GM12878 (cell line): ENCODE measurements at regions not wholly inside any gene's neighbourhood (a gene's known extent, or its start where the extent isn't known, plus 50 kb on each side); places are given as distances from the start of the nearest gene placed in this dataset.

Experiments
- BRCA1 ChIP-seq: IDR thresholded peaks from 2 replicates; pipeline ENCODE4 v1.6.1; 2011; ENCODE audit warnings: low read depth, low read length, improper control_type of control experiment
- CREB1 ChIP-seq: IDR thresholded peaks from 2 replicates; pipeline ENCODE4 v1.6.1; 2012; ENCODE audit warnings: low read depth, mild to moderate bottlenecking, inconsistent platforms
- DPF2 ChIP-seq: fragments of 450-650 bp; IDR thresholded peaks from 2 replicates; pipeline ENCODE4 v1.6.1; 2017; ENCODE audit warnings: mild to moderate bottlenecking
- ESRRA ChIP-seq: IDR thresholded peaks from 2 replicates; pipeline ENCODE4 v1.6.1; 2012; ENCODE audit warnings: mild to moderate bottlenecking, low read length, improper control_type of control experiment
- JUNB ChIP-seq: IDR thresholded peaks from 2 replicates; pipeline ENCODE4 v1.6.1; 2016; ENCODE audit warnings: antibody characterized with exemption, mild to moderate bottlenecking
- KAT2A ChIP-seq: conservative IDR thresholded peaks from 2 replicates; pipeline ENCODE4 v1.6.1; 2011; ENCODE audit warnings: low read depth, low read length; ENCODE audit not compliant: control insufficient read depth
- NR2C2 ChIP-seq: IDR thresholded peaks from 2 replicates; pipeline ENCODE4 v1.6.1; 2011; ENCODE audit warnings: borderline replicate concordance, low read depth; ENCODE audit not compliant: control insufficient read depth, insufficient read length
- POLR2A ChIP-seq: IDR thresholded peaks from 2 replicates; pipeline ENCODE4 v1.6.1; 2011; ENCODE audit warnings: low read depth, mild to moderate bottlenecking, low read length
- SREBF1 ChIP-seq: IDR thresholded peaks from 2 replicates; pipeline ENCODE4 v1.6.1; 2012; ENCODE audit warnings: mild to moderate bottlenecking, low read length
- YY1 ChIP-seq: IDR thresholded peaks from 2 replicates; pipeline ENCODE4 v1.6.1; 2011; ENCODE audit warnings: low read depth, mild to moderate bottlenecking, low read length
- TF ChIP-seq, protein P1 (sequence below), 3 experiments: IDR thresholded peaks in 2 of 3; conservative IDR thresholded peaks in 1 of 3; 2 replicates each; pipeline ENCODE4 v1.5.1; 2011; ENCODE audit warnings: low read depth in 3 of 3, low read length in 3 of 3, mild to moderate bottlenecking in 3 of 3, control low read depth in 2 of 3, moderate library complexity in 2 of 3, inconsistent platforms in 1 of 3, mixed read lengths in 1 of 3; ENCODE audit not compliant: control insufficient read depth in 2 of 3, insufficient read depth in 1 of 3; ENCODE audit errors: extremely low read depth in 1 of 3

DNA sequence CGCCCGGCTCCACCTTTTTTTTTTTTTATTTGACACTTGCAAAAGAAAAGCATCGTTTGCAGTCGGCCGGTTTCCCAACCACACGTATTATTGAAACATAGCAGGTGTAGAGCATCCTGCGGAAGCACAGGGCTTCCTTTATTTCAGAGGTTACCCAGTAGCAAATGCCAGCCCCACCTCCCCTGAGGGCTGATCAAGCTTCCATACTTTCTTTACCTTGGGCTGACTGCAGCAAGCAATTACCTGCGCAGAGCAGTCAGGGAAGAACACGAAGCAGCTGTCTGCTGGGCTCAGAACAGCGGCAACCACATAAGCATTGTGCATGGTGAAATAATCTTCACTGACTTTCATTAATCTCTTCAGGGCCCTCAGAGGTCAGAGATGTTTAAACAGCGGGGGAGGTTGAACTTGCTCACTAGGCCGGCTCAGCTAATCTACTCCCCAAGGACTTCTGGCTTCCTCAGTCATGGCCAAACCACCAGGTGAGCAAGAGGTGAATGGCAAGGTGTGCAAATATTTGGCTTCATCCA lies 784.7 kb upstream of the AUTS2 start:
- TF ChIP-seq POLR2A (no peak), NR2C2 (no peak), DPF2 (no peak), ESRRA (no peak), CREB1 (no peak), BRCA1 (no peak), YY1 (no peak), KAT2A (no peak), JUNB (no peak), SREBF1 (no peak)
- TF ChIP-seq, protein P1, sequence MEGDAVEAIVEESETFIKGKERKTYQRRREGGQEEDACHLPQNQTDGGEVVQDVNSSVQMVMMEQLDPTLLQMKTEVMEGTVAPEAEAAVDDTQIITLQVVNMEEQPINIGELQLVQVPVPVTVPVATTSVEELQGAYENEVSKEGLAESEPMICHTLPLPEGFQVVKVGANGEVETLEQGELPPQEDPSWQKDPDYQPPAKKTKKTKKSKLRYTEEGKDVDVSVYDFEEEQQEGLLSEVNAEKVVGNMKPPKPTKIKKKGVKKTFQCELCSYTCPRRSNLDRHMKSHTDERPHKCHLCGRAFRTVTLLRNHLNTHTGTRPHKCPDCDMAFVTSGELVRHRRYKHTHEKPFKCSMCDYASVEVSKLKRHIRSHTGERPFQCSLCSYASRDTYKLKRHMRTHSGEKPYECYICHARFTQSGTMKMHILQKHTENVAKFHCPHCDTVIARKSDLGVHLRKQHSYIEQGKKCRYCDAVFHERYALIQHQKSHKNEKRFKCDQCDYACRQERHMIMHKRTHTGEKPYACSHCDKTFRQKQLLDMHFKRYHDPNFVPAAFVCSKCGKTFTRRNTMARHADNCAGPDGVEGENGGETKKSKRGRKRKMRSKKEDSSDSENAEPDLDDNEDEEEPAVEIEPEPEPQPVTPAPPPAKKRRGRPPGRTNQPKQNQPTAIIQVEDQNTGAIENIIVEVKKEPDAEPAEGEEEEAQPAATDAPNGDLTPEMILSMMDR (IDR thresholded peaks at IDR 0.05 in 2 of 3, conservative IDR thresholded peaks at IDR 0.05 in 1 of 3; ENCODE audit: control insufficient read depth in 2 of 3, extremely low read depth in 1 of 3, insufficient read depth in 1 of 3, low read depth in 3 of 3, low read length in 3 of 3) = no peak
